ENCODE measurements at regions not wholly inside any gene's neighbourhood (a gene's known extent, or its start where the extent isn't known, plus 50 kb on each side); places are given as distances from the start of the nearest gene placed in this dataset.

DNA sequence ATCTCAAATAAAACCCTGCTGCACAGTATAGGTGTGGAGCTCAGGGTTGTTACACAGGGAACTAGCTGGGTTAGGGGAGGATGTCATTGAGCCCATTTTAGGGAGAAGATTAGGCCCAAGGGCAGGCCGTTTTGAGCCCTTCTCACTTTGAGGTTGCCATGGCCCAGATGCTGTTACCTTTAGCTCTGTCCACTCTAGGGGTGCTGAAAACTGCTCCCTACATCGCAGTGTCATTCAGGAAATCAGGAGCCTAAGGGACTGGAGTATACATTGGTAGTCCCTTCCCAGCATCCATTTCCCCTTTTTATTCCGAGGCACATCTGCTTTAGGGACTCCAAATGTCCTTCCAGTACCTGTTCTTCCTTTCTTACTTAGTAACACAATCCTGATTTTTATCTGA lies 79.0 kb upstream of the SELENOK start:
- no peak for DNase-seq
- no peaks in the 10 kb centered on the region for H3K9me3 ChIP-seq
- no peaks in the 10 kb centered on the region for H3K36me3 ChIP-seq
- no peaks in the 10 kb centered on the region for H3K27me3 ChIP-seq
- TF ChIP-seq, protein P1, sequence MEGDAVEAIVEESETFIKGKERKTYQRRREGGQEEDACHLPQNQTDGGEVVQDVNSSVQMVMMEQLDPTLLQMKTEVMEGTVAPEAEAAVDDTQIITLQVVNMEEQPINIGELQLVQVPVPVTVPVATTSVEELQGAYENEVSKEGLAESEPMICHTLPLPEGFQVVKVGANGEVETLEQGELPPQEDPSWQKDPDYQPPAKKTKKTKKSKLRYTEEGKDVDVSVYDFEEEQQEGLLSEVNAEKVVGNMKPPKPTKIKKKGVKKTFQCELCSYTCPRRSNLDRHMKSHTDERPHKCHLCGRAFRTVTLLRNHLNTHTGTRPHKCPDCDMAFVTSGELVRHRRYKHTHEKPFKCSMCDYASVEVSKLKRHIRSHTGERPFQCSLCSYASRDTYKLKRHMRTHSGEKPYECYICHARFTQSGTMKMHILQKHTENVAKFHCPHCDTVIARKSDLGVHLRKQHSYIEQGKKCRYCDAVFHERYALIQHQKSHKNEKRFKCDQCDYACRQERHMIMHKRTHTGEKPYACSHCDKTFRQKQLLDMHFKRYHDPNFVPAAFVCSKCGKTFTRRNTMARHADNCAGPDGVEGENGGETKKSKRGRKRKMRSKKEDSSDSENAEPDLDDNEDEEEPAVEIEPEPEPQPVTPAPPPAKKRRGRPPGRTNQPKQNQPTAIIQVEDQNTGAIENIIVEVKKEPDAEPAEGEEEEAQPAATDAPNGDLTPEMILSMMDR (IDR thresholded peaks at IDR 0.05; ENCODE audit: low read depth, low read length): no peak
- H3K4me1 ChIP-seq: no peaks in the 10 kb centered on the region
- no peak overlapping the region for H3K4me3 ChIP-seq (ENCODE audit: low read depth, low read length)

GRCh38 chr3:53969086-53969485 lies 77.4 kb upstream of the SELENOK start:
- no peak for DNase-seq
- no peaks in the 10 kb centered on the region for H3K27me3 ChIP-seq
- H3K36me3 ChIP-seq: no peaks in the 10 kb centered on the region
- H3K4me1 ChIP-seq: no peaks in the 10 kb centered on the region
- no peaks in the 10 kb centered on the region for H3K9me3 ChIP-seq
- H3K4me3 ChIP-seq (ENCODE audit: low read depth, low read length): no peak overlapping the region
- TF ChIP-seq, protein P1 (IDR thresholded peaks at IDR 0.05; ENCODE audit: low read depth, low read length): no peak

DNA sequence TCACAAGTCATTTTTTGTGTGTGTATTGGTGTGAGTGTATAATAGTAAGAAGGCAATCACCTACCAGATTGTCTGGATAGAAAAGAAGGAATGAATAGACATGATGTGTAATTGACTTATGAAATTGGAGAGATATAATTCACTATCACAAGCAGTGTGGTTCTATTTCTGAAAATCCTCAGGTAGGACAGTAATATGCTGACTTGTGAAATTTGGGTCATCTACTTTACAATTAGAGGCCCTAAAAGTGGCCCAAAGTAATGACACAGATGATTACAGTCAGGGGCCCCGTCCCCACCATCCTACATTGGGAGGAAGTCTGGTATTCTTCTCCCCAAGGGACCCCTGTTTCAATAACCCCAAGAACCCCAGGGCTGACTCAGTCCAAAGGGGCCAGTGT lies 73.6 kb upstream of the SELENOK start:
- Histone ChIP-seq H3K9me3 (no peaks in the 10 kb centered on the region), H3K27me3 (no peaks in the 10 kb centered on the region), H3K4me3 (ENCODE audit: low read depth, low read length) (no peak overlapping the region), H3K36me3 (no peaks in the 10 kb centered on the region), H3K4me1 (no peaks in the 10 kb centered on the region)
- TF ChIP-seq, protein P1 (IDR thresholded peaks at IDR 0.05; ENCODE audit: low read depth, low read length): no peak
- no peak for DNase-seq

DNA sequence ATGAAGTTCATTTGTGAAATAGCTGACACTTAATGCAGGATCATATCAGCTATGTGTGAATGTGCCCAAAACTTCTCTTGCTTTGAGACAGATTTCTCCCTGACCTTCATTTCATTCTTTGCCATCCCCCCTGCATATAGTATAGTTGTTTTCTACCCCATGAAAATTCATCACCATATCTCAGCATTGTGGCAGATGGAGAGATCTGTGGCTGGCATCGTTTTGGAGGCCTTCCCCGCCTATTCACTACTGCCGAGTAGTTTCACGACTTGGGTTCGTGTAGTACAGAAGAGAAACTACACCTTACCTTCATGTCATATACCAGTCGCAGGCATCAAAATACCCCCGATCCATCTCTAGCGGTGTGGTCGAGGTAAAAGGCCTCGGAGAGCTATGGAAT lies 66.2 kb upstream of the SELENOK start:
- no peaks in the 10 kb centered on the region for H3K4me1 ChIP-seq
- H3K4me3 ChIP-seq (ENCODE audit: low read depth, low read length): no peak overlapping the region
- H3K9me3 ChIP-seq: no peaks in the 10 kb centered on the region
- TF ChIP-seq, protein P1 (IDR thresholded peaks at IDR 0.05; ENCODE audit: low read depth, low read length): no peak
- H3K36me3 ChIP-seq: no peaks in the 10 kb centered on the region
- H3K27me3 ChIP-seq: no peaks in the 10 kb centered on the region
- no peak for DNase-seq

- H3K9me3 ChIP-seq: no peaks in the 10 kb centered on the region
- TF ChIP-seq, protein P1 (IDR thresholded peaks at IDR 0.05; ENCODE audit: low read depth, low read length): no peak
- H3K4me3 ChIP-seq (ENCODE audit: low read depth, low read length): no peak overlapping the region
- H3K4me1 ChIP-seq: no peaks in the 10 kb centered on the region
- no peaks in the 10 kb centered on the region for H3K36me3 ChIP-seq
- no peaks in the 10 kb centered on the region for H3K27me3 ChIP-seq
- no peak for DNase-seq
Measured at GRCh38 chr3:53956586-53956985, 64.9 kb upstream of the SELENOK start.

GRCh38 chr3:53949541-53949940 lies 57.9 kb upstream of the SELENOK start:
- TF ChIP-seq, protein P1 (IDR thresholded peaks at IDR 0.05; ENCODE audit: low read depth, low read length): no peak
- H3K4me1 ChIP-seq: no peaks in the 10 kb centered on the region
- no peaks in the 10 kb centered on the region for H3K36me3 ChIP-seq
- no peaks in the 10 kb centered on the region for H3K27me3 ChIP-seq
- DNase-seq: peak; percentile 89
- H3K4me3 ChIP-seq (ENCODE audit: low read depth, low read length): no peak overlapping the region
- no peaks in the 10 kb centered on the region for H3K9me3 ChIP-seq

All from BE2C (cell line).